ENCODE measurements at regions not wholly inside any gene's neighbourhood (a gene's known extent, or its start where the extent isn't known, plus 50 kb on each side); places are given as distances from the start of the nearest gene placed in this dataset.
"Not testable (repeated sequence)": the region's sequence is repeated elsewhere in the genome, so short reads cannot be mapped to it uniquely, and the experiment has no call there.

DNA sequence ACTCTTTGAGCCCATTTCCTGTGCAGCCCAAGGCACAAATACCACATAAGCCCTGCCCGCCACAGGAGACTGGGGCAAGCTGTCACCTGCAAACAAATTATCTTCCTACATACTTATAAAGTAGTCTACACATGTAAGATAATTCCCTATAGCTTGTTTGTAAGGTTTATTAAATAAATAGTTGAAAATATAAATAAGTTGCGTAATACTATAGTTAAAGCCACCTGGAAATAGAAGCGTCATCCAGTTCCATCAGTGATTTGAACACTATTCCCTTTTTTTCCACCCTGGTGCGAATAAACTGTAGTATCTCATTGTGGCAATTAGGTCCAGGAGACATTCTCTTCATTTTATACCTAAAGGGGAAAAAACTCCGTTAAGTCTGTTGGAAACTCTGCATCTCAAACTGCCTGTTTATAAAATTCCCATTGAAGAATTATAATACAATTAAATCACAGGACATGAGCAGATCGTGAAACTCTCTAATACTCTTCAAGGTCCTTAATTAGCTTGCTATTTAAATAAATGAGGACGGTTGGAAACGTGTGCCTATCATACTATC lies 66.7 kb upstream of the CCT8L2 start:
- not testable (repeated sequence) for TF ChIP-seq CTCF (IDR thresholded peaks at IDR 0.05 in 8 of 11, conservative IDR thresholded peaks at IDR 0.05 in 3 of 11); POLR2AphosphoS5 (IDR thresholded peaks at IDR 0.05); POLR2A (IDR thresholded peaks at IDR 0.05)
